Posterior vena cava (tissue), 2 donors: ENCODE measurements at regions not wholly inside any gene's neighbourhood (a gene's known extent, or its start where the extent isn't known, plus 50 kb on each side); places are given as distances from the start of the nearest gene placed in this dataset.
"Not testable (repeated sequence)": the region's sequence is repeated elsewhere in the genome, so short reads cannot be mapped to it uniquely, and the experiment has no call there.

Experiments used
- DNase-seq: peaks from one replicate; pipeline ENCODE4 v3.0.0-alpha.2; 2020; ENCODE audit warnings: low spot score
- intact Hi-C, 2 donors: fragments of 100-400 bp; cut with DNase I; formaldehyde crosslinking; loops; one replicate each; pipeline versions ENCODE4 v1.14.1 to v1.14.2; 2022 to 2023
- donor health status: DM: yes; HTN: yes; CAD: no.
- donor health status: DM: yes; HTN: yes; CAD: no.

DNA sequence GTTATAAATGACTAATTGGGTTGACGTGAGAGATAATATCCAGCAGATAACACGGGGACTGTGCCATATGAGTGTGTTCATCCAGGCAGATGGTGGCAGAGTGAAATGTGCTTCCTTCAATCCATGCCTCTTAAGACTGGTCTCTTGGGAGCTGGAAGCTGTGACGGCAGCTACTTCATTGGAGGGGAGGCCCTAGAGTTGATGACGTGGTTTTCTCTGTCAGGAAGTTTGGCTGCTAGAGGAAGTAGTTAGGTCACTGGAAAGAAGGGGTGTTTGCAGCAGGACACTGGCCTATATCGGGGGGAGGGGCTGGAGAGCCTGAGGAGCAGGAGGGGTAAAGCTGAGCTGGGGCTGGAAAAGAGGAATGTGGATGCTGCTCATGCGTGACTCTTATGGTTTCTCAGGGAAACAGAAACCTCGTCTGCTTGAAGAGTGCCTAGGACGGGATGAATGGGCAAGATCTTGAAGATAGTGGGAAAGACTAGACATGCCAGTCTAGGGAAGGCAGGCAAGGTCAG, 3051.6 kb downstream of the RPIA start:
- DNase-seq, intact Hi-C loops: not testable (repeated sequence)

DNA sequence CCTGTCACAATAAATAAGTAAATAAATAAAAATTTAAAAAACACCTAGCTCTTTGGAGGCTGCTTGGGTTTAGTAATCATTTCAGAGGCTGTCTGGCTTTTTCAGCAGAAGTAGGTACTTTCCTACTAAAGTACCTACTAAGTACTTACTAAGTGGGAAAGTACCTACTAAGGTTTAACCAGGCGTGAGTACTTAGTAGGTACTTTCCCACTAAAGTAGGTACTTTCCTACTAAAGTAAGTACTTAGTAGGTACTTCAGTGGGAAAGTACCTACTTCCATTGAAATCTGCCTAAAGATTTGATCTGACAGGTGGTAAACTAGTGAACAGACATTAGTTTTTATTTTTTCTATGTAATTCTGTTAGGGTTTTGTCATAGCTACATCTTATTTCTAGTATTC, 3052.4 kb downstream of the RPIA start:
- DNase-seq, intact Hi-C loops: not testable (repeated sequence)

GRCh38 chr2:91744700-91745141, 3053.2 kb downstream of the RPIA start:
- intact Hi-C loops, DNase-seq: not testable (repeated sequence)

GRCh38 chr2:91748902-91749301, 3057.4 kb downstream of the RPIA start:
- intact Hi-C loops = no loop called here
- DNase-seq = no peak

DNA sequence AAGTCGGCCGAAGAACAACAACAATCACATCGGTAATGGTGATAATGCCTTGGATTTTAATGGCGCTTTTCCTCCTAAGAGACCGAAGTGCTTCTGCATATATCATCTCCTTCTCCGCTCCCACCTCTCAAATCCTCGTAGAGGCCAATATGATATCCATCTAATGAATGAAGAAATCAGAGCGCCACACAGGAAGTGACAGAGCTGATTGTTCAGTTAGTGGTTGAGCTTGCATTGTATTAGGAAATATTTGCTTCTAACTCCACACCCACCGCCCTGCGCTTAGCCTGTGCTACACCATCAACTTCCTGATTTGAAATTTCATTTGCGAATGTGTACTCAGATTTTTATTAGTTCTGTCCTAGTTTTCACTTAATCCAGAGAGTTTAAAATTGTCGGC, 3058.2 kb downstream of the RPIA start:
- intact Hi-C loops, DNase-seq: not testable (repeated sequence)

DNA sequence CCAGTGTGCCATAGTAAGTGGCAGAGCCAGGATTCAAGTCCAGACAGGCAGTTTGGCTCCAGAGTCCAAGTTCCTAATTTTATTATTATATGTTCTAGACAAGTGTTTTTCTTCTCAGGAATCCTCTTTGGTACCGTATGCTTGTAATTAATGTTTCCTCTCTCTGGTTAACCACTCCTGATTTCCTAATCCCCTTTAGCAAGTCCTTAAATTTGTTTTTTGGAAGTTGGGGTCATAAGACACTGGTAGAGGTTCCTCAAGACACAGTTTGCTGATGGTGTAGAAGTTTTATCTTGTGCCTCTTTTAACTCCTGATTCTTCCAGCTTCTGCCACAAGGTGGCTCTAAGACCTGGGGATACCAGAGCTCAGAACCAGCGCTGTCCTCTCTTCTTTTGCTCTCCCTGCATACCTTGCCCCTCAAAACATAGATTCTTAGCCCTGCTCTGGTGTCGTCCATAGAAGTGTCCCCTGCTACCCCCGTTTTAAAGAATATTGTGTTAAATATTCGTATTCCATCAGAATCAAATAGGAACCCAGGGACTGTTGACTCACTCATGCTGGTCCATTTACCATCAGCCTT, 3068.0 kb downstream of the RPIA start:
- intact Hi-C loops, DNase-seq: not testable (repeated sequence)

GRCh38 chr2:91760672-91761071, 3069.2 kb downstream of the RPIA start:
- intact Hi-C loops, DNase-seq: not testable (repeated sequence)

- intact Hi-C loops, DNase-seq: not testable (repeated sequence)
Observed at GRCh38 chr2:91762312-91762711, 3070.8 kb downstream of the RPIA start.

- DNase-seq, intact Hi-C loops: not testable (repeated sequence)
Observed at GRCh38 chr2:91763710-91764109, 3072.2 kb downstream of the RPIA start.

- DNase-seq, intact Hi-C loops: not testable (repeated sequence)
Observed at GRCh38 chr2:91764581-91765002, 3073.1 kb downstream of the RPIA start.

GRCh38 chr2:91765018-91765754, 3073.7 kb downstream of the RPIA start:
- DNase-seq, intact Hi-C loops: not testable (repeated sequence)

- DNase-seq = peak; percentile 83
- intact Hi-C loops = not testable (repeated sequence)
Observed at GRCh38 chr2:91766349-91767048, 3075.0 kb downstream of the RPIA start.

DNA sequence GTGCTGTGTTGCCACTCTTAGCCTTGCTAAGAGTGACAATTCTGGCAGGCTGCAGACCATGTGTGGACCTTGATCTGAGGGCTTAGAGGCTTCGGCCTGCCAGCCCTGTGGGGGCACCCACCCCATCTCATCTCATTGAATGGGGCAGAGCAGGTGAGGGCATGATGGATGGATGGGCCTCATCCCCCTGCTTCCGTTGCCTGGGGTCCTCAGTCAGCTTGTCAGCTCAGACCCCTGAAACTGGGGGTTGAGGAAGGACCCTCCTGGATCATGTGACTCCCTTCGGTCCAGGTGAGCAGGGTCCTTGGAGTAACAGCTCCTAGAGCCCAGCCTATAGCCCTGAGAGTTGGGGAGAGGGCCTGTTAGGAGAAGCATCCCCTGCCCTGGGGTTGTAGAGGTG, 3076.8 kb downstream of the RPIA start:
- intact Hi-C loops, DNase-seq: not testable (repeated sequence)

DNA sequence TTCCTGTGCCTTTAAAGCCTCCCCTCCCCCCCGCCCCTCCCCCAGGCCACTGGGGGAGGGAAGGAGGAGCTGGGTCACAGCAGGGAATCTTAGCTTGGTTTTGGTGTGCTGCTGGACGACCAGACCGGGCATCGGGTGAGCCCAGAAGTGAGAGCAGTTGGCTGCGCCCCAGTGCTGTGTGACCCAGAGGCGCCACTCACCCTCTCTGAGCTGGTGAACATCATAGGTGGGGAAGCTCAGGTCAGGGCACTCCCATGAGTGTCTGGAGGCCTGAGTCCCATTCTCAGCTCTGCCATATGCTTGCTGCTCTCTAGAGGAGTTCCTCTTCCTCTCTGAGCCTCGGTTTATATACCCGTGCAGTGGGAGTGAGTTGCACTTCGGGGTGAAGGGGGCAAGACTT, 3077.5 kb downstream of the RPIA start:
- intact Hi-C loops, DNase-seq: not testable (repeated sequence)

- DNase-seq, intact Hi-C loops: not testable (repeated sequence)
Observed at GRCh38 chr2:91770046-91770575, 3078.6 kb downstream of the RPIA start.

DNA sequence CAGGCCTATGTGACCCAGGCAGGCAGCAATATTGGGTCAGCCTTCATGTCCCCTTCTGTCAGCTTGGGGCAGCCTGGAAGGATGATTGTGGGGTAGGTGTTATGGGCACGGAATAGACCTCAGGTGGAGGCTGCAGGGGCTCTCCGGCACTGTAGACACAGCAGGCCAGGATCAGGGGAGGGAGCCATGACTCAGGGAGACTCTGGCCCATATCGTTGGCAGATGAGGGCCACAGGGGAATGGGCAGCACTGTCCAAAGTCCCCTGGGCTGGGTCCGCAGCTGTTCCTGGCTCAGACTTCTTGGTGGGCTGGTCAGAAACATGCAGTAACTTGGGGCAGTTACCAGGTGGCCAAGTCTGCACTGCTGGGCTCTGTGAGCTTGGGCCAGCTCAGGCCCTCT, 3080.1 kb downstream of the RPIA start:
- DNase-seq, intact Hi-C loops: not testable (repeated sequence)

- peak; percentile 71 for DNase-seq
- intact Hi-C loops = not testable (repeated sequence)
Observed at GRCh38 chr2:91772240-91772937, 3080.9 kb downstream of the RPIA start.

GRCh38 chr2:91773810-91774209, 3082.3 kb downstream of the RPIA start:
- peak; percentile 56 for DNase-seq
- intact Hi-C loops = not testable (repeated sequence)

- DNase-seq = peak; percentile 68
- intact Hi-C loops = not testable (repeated sequence)
Observed at GRCh38 chr2:91775193-91775592, 3083.7 kb downstream of the RPIA start.
